CD4-positive, alpha-beta T cell (primary cell): ENCODE measurements at regions not wholly inside any gene's neighbourhood (a gene's known extent, or its start where the extent isn't known, plus 50 kb on each side); places are given as distances from the start of the nearest gene placed in this dataset.

ENCODE experiments used
- ATAC-seq: fragments of 200-7000 bp; cut with Tn5 transposase; one replicate; pipeline ENCODE4 v1.10.0; 2022; ENCODE audit warnings: mild to moderate bottlenecking; ENCODE audit not compliant: poor library complexity
- CTCF ChIA-PET: fragments of 350-600 bp; sonication (Branson Sonifier 250); formaldehyde crosslinking; loops from one replicate; lab custom pipeline; 2021; ENCODE audit warnings: antibody characterized with exemption, inconsistent platforms; lab: Charles Lee
- POLR2A ChIA-PET: fragments of 350-600 bp; sonication (Branson Sonifier 250); formaldehyde crosslinking; loops from one replicate; lab custom pipeline; 2021; ENCODE audit warnings: antibody characterized with exemption, inconsistent platforms; lab: Charles Lee
- DNase-seq, 14 experiments: peaks; one replicate each; pipeline ENCODE4 v3.0.0-alpha.2; 2013 to 2020; ENCODE audit warnings: mixed read lengths in 2 of 14
- H3K27ac ChIP-seq, 2 donors: one replicate each; pipeline versions ENCODE4 v1.5.1 to v1.7.0; 2013; ENCODE audit warnings: low read length in 2 of 2, low read depth in 1 of 2, mild to moderate bottlenecking in 1 of 2
- H3K27me3 ChIP-seq, 2 experiments: 1 replicate in 1 of 2; 2 replicates in 1 of 2; pipeline versions ENCODE4 v1.6.1 to v1.7.0; 2013; ENCODE audit warnings: low read length in 2 of 2, control low read depth in 1 of 2, mild to moderate bottlenecking in 1 of 2, moderate library complexity in 1 of 2; ENCODE audit not compliant: insufficient read depth in 2 of 2, control insufficient read depth in 1 of 2
- H3K36me3 ChIP-seq: one replicate; pipeline ENCODE4 v1.6.1; 2013; ENCODE audit warnings: low read length, control low read depth; ENCODE audit not compliant: insufficient read depth
- H3K4me1 ChIP-seq: one replicate; pipeline ENCODE4 v1.6.1; 2013; ENCODE audit warnings: low read length, control low read depth; ENCODE audit not compliant: insufficient read depth
- H3K4me3 ChIP-seq: one replicate; pipeline ENCODE4 v1.5.1; 2013; ENCODE audit warnings: mild to moderate bottlenecking, low read length, moderate library complexity
- H3K9me3 ChIP-seq, 2 experiments: 1 replicate in 1 of 2; 2 replicates in 1 of 2; pipeline versions ENCODE4 v1.6.1 to v1.7.0; 2013; ENCODE audit warnings: low read length in 2 of 2, mild to moderate bottlenecking in 2 of 2, control low read depth in 1 of 2, moderate library complexity in 1 of 2; ENCODE audit not compliant: control insufficient read depth in 1 of 2, insufficient read depth in 1 of 2
- H3K27ac Mint-ChIP-seq: one replicate; pipeline ENCODE4 v1.8.0; 2020; ENCODE audit warnings: mixed read lengths
- H3K27me3 Mint-ChIP-seq: one replicate; pipeline ENCODE4 v1.8.0; 2021; ENCODE audit warnings: mixed read lengths
- H3K36me3 Mint-ChIP-seq: one replicate; pipeline ENCODE4 v1.8.0; 2021; ENCODE audit warnings: low read depth, mixed read lengths
- H3K4me1 Mint-ChIP-seq: one replicate; pipeline ENCODE4 v1.8.0; 2021; ENCODE audit warnings: low read depth, mixed read lengths
- H3K4me3 Mint-ChIP-seq: one replicate; pipeline ENCODE4 v1.8.0; 2020; ENCODE audit warnings: mild to moderate bottlenecking, mixed read lengths
- H3K9me3 Mint-ChIP-seq: one replicate; pipeline ENCODE4 v1.8.0; 2020; ENCODE audit warnings: mixed read lengths
- CTCF ChIP-seq: fragments of 200-600 bp; IDR thresholded peaks from one replicate; pipeline ENCODE4 v1.8.0; 2022; ENCODE audit warnings: antibody characterized with exemption, mild to moderate bottlenecking
- intact Hi-C, 2 experiments: fragments of 100-400 bp; cut with DNase I in 1 of 2; cut with micrococcal nuclease in 1 of 2; formaldehyde crosslinking; loops; one replicate each; pipeline versions ENCODE4 v1.15.1 to v1.9.0; 2023 to 2025; cut with DNase I, micrococcal nuclease

DNA sequence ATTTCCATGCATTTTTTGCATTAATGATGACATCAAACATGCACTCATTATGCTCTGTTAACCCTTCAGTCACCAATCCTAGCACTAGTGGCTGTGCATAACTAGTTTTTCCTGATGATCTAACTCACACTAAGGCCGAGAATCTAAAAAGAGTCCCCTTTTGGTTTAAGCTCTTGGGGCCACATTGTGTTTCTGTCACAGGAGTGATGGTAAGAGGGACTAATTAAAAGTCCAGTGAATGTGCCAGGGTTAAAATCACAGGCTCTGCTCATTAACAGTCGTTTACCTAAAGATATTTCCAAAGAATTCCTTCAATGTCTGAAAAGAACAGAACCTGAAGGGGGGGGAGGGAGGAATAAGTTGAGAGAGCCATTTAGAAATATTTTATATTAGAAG lies 359.0 kb upstream of the ANKRD30A start:
- ChIA-PET CTCF (no interaction called here), POLR2A (no interaction called here)
- Histone ChIP-seq H3K9me3 (peaks cover 0 to 21% of the 10 kb centered on the region in 2 experiments), H3K27me3 (no peaks in the 10 kb centered on the region), H3K36me3 (no peaks in the 10 kb centered on the region), H3K4me1 (no peaks in the 10 kb centered on the region), H3K27ac (no peak overlapping the region), H3K4me3 (no peak overlapping the region)
- Mint-ChIP-seq H3K4me3 (no peak overlapping the region), H3K27me3 (no peaks in the 10 kb centered on the region), H3K9me3 (no peaks in the 10 kb centered on the region), H3K27ac (no peak overlapping the region), H3K4me1 (no peaks in the 10 kb centered on the region), H3K36me3 (no peaks in the 10 kb centered on the region)
- no peak for TF ChIP-seq CTCF
- ATAC-seq (no peak), DNase-seq (no peak)
- intact Hi-C loops: no loop called here

DNA sequence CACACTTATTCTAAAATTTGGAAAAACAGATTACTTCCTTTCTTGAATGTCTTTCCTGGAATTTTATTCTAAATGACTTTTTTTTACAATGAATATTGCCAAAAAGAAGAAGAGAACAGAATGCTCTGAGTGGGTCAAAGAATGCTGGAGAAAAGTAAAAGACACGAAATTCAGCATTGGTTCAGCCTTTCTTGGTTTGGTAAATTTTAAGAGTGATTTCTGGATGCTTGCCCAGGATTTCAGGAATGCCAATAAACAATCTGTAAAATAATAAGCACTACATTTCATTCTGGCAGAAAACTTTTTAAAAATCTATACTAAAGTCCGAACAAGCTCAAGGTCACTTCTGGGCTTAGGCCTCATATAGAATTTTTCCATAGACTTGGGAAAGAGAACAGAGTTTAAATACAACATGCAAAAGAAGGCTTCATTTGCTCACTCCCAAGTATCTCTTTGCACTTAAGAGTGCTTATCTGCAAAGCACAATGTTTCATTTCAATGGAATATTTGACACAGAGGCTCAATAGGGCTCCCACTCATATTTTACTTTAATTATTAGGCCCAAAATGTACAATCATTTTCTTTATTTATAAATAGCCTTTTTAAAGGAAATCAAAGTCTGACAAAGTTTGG lies 359.5 kb upstream of the ANKRD30A start:
- DNase-seq (no peak), ATAC-seq (no peak)
- intact Hi-C loops: no loop called here
- H3K4me1 ChIP-seq: no peaks in the 10 kb centered on the region
- H3K27ac Mint-ChIP-seq: no peak overlapping the region
- ChIA-PET POLR2A (no interaction called here), CTCF (interaction anchor here (0.6 kb wide), 1 partner anchor 10 kb away, joined by 3 read pairs; no protein-coding TSS in a partner anchor)
- no peaks in the 10 kb centered on the region for H3K27me3 Mint-ChIP-seq
- H3K9me3 ChIP-seq: peaks cover 0 to 21% of the 10 kb centered on the region in 2 experiments
- H3K4me3 ChIP-seq: no peak overlapping the region
- no peaks in the 10 kb centered on the region for H3K9me3 Mint-ChIP-seq
- no peak overlapping the region for H3K4me3 Mint-ChIP-seq
- H3K27ac ChIP-seq: no peak overlapping the region
- no peaks in the 10 kb centered on the region for H3K36me3 Mint-ChIP-seq
- no peaks in the 10 kb centered on the region for H3K36me3 ChIP-seq
- TF ChIP-seq CTCF: no peak
- no peaks in the 10 kb centered on the region for H3K4me1 Mint-ChIP-seq
- no peaks in the 10 kb centered on the region for H3K27me3 ChIP-seq

DNA sequence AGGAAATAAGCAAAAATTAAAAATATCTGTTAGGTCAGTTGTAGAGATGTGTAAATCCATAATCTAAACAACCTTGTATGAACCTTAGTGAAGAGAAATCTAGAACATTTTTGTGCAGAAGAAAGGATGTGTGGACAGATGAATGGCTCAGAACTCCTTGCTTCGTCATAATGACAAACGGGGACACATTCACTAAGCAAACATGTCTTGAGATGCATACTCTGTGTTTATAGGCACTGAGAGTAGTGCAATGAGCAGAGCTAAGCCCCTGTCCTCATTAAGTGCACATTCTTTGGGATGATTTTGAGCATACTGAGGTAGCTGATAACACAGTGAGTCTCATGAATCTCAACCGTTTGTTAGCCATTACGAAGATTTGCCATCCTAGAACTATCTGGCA lies 360.6 kb upstream of the ANKRD30A start:
- Mint-ChIP-seq H3K4me3 (no peak overlapping the region), H3K27me3 (no peaks in the 10 kb centered on the region), H3K4me1 (no peaks in the 10 kb centered on the region), H3K27ac (no peak overlapping the region), H3K9me3 (no peaks in the 10 kb centered on the region), H3K36me3 (no peaks in the 10 kb centered on the region)
- H3K9me3 ChIP-seq: peaks cover 0 to 21% of the 10 kb centered on the region in 2 experiments
- CTCF ChIA-PET: no interaction called here
- no peaks in the 10 kb centered on the region for H3K27me3 ChIP-seq
- H3K4me3 ChIP-seq: no peak overlapping the region
- TF ChIP-seq CTCF: no peak
- no peak overlapping the region for H3K27ac ChIP-seq
- no peaks in the 10 kb centered on the region for H3K36me3 ChIP-seq
- H3K4me1 ChIP-seq: no peaks in the 10 kb centered on the region
- DNase-seq (no peak), ATAC-seq (no peak)
- POLR2A ChIA-PET: no interaction called here
- intact Hi-C loops: no loop called here
